Breast epithelium (tissue), 4 donors: ENCODE measurements at regions not wholly inside any gene's neighbourhood (a gene's known extent, or its start where the extent isn't known, plus 50 kb on each side); places are given as distances from the start of the nearest gene placed in this dataset.
"Not testable (repeated sequence)": the region's sequence is repeated elsewhere in the genome, so short reads cannot be mapped to it uniquely, and the experiment has no call there.

ENCODE experiments used
- DNase-seq, 2 donors: peaks; one replicate each; pipeline ENCODE4 v3.0.0-alpha.2; 2019; ENCODE audit warnings: low spot score in 2 of 2
- H3K27ac ChIP-seq, 2 donors: fragments of 200-600 bp; sonication (generic) in 1 of 2; one replicate each; pipeline ENCODE4 v1.5.1; 2016 to 2019; ENCODE audit warnings: mild to moderate bottlenecking in 1 of 2
- H3K27me3 ChIP-seq, 2 donors: fragments of 200-600 bp; sonication (generic) in 1 of 2; one replicate each; pipeline versions ENCODE4 v1.5.1 to v1.6.0; 2017 to 2019; ENCODE audit warnings: control low read depth in 1 of 2, mild to moderate bottlenecking in 1 of 2
- H3K36me3 ChIP-seq: fragments of 200-600 bp; one replicate; pipeline ENCODE4 v1.5.1; 2019
- H3K4me1 ChIP-seq, 2 donors: fragments of 200-600 bp; sonication (generic); one replicate each; pipeline ENCODE4 v1.5.1; 2016 to 2019; ENCODE audit warnings: control low read depth in 1 of 2
- H3K4me3 ChIP-seq, 3 donors: fragments of 200-600 bp; sonication (generic); 1 replicate in 2 of 3; 2 replicates in 1 of 3; pipeline ENCODE4 v1.5.1; 2016 to 2019; ENCODE audit warnings: mild to moderate bottlenecking in 3 of 3, moderate library complexity in 2 of 3
- H3K9me3 ChIP-seq, 2 donors: fragments of 200-600 bp; sonication (generic) in 1 of 2; one replicate each; pipeline ENCODE4 v1.5.1; 2016 to 2019; ENCODE audit warnings: control low read depth in 1 of 2
- POLR2A ChIP-seq: fragments of 450-650 bp; IDR thresholded peaks from one replicate; pipeline ENCODE4 v1.6.1; 2016; ENCODE audit warnings: antibody characterized with exemption, mild to moderate bottlenecking, moderate library complexity
- POLR2AphosphoS5 ChIP-seq, 3 donors: sonication (generic); formaldehyde crosslinking; IDR thresholded peaks; one replicate each; pipeline ENCODE4 v1.6.1; 2017; ENCODE audit warnings: antibody characterized with exemption in 3 of 3
- intact Hi-C: fragments of 100-400 bp; cut with DNase I; formaldehyde crosslinking; loops from one replicate; pipeline ENCODE4 v1.15.1; 2023; ENCODE audit warnings: low total_unique reads
- TF ChIP-seq, protein P1 (sequence below), 3 donors: fragments of 450-650 bp; IDR thresholded peaks; one replicate each; pipeline ENCODE4 v1.5.1; 2016 to 2017; ENCODE audit warnings: antibody characterized with exemption in 3 of 3, mild to moderate bottlenecking in 3 of 3, moderate library complexity in 3 of 3

DNA sequence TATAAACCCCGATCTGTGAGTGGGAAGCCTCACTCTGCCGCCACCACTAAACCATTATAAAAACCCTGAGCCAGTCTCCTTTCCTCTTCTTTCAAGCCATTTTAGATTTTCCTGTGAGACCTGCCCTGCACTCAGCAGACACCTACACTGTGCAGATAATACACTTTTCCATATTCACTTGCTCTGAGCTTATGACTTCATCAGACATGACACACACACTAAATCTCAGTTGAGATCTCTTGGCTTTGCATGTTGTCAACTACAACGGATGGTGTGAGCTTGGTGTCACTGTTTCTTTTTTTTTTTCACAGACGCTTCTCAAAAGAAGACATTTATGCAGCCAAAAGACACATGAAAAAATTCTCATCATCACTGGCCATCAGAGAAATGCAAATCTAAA is 814.3 kb downstream of the TMEM121 start:
- H3K4me1 ChIP-seq, H3K27ac ChIP-seq, DNase-seq, intact Hi-C loops, H3K27me3 ChIP-seq, H3K36me3 ChIP-seq, H3K4me3 ChIP-seq, H3K9me3 ChIP-seq: not testable (repeated sequence)

DNA sequence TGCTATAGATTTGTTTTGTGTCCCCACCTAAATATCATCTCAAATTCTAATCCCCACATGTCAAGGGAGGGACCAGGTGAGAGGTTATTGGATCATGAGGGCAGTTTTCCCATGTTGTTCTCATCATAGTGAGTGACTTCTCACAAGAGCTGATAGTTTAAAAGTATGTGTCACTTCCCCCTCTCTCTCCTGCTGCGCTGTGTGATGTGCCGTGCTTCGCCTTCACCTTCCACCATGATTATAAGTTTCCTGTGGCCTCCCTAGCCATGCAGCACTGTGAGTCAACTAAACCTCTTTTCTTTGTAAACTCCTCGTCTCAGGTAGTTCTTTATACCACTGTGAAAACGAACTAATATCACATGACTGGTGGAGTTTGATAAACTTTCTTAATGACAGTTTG is 814.8 kb downstream of the TMEM121 start:
- H3K27me3 ChIP-seq, H3K4me1 ChIP-seq, intact Hi-C loops, H3K4me3 ChIP-seq, H3K36me3 ChIP-seq, H3K27ac ChIP-seq, H3K9me3 ChIP-seq, DNase-seq: not testable (repeated sequence)

DNA sequence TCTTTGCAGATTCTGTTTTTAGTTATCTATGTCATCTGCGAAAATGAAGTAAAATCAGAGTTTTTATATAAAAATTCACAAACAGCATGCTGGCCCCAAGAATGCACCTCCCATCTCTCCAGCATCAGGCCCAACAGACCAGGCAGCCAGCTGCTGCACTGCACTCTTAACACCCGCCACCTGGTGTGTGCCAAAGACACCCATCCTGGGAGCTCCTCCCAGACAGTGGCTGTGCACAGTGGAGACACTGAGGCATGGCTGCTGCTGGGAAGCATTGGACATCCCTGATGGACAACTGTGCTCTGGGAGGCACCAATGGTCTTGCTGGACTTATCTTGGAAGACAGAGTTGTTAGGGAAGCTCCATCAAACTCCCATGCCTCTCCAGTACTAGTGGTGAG is 817.2 kb downstream of the TMEM121 start:
- no peak for TF ChIP-seq POLR2AphosphoS5 (IDR thresholded peaks at IDR 0.05)
- no peak for TF ChIP-seq POLR2A
- TF ChIP-seq, protein P1, sequence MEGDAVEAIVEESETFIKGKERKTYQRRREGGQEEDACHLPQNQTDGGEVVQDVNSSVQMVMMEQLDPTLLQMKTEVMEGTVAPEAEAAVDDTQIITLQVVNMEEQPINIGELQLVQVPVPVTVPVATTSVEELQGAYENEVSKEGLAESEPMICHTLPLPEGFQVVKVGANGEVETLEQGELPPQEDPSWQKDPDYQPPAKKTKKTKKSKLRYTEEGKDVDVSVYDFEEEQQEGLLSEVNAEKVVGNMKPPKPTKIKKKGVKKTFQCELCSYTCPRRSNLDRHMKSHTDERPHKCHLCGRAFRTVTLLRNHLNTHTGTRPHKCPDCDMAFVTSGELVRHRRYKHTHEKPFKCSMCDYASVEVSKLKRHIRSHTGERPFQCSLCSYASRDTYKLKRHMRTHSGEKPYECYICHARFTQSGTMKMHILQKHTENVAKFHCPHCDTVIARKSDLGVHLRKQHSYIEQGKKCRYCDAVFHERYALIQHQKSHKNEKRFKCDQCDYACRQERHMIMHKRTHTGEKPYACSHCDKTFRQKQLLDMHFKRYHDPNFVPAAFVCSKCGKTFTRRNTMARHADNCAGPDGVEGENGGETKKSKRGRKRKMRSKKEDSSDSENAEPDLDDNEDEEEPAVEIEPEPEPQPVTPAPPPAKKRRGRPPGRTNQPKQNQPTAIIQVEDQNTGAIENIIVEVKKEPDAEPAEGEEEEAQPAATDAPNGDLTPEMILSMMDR (IDR thresholded peaks at IDR 0.05): no peak
- no peak overlapping the region for H3K4me3 ChIP-seq
- DNase-seq: no peak
- no peaks in the 10 kb centered on the region for H3K4me1 ChIP-seq
- no peaks in the 10 kb centered on the region for H3K36me3 ChIP-seq
- no peak overlapping the region for H3K27ac ChIP-seq
- intact Hi-C loops: no loop called here
- H3K27me3 ChIP-seq: peaks cover 0 to 32% of the 10 kb centered on the region in 2 donors
- no peaks in the 10 kb centered on the region for H3K9me3 ChIP-seq

DNA sequence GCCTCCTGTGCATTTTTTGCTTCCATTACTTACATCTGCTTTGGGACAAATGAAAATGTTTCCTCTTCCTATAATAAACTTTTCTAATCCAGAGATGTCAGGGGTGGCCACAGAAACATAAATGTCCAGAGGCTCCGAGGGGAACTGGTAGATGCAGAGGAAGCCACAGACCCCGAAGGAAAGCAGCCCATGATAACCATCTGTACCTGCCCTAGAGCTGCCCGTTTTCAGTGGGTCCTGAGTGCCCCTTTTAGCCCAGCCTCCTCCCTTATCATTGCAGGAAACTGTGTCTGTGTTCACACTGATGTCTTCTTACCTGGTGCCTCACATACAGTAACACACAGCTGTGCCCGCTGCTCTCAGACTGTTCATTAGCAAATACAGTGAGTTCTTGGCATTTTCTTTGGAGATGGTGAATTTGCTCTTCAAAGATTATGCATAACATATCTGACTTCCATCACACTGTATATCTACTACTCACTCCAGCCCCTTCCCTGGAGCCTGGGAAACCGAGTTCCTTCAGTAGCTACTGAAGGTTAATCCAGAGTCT is 817.8 kb downstream of the TMEM121 start:
- H3K4me3 ChIP-seq, H3K4me1 ChIP-seq, intact Hi-C loops, DNase-seq, H3K36me3 ChIP-seq, H3K27ac ChIP-seq, H3K9me3 ChIP-seq: not testable (repeated sequence)
- peaks cover 0 to 36% of the 10 kb centered on the region in 2 donors for H3K27me3 ChIP-seq

DNA sequence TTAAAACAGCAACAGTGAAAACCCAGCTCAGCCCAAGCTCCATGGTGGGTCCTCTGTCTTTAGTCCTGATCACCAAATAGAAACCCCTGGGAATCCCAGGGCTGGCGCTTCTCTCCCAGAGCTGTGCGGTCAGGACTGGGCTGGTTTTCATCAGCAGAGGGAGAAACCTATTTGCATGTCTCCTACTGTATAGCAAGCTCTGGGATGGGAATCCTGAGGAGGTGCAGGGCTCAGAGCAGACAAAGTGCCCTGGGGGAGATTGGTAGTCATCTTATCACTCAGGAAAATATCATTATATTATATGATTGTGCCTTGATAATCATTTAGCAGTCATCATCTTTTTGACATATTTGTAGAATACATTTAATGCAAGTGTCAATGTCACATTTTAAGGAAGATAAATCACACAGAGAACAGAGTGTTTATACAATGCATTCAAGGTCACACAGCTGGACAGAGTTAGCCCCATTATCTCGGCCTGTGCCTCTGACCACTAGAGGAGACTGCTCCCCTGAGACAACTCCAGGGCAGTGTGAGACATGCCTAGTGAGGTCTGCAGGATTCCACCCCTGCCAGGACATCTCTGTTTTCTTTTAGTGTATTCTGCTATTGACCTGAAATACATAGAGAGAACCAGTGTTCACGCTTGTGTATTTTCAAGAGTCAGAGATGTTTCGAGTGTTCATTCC is 818.6 kb downstream of the TMEM121 start:
- H3K4me3 ChIP-seq, DNase-seq, H3K9me3 ChIP-seq, intact Hi-C loops, H3K4me1 ChIP-seq, H3K27ac ChIP-seq, H3K36me3 ChIP-seq: not testable (repeated sequence)
- peaks cover 0 to 36% of the 10 kb centered on the region in 2 donors for H3K27me3 ChIP-seq

DNA sequence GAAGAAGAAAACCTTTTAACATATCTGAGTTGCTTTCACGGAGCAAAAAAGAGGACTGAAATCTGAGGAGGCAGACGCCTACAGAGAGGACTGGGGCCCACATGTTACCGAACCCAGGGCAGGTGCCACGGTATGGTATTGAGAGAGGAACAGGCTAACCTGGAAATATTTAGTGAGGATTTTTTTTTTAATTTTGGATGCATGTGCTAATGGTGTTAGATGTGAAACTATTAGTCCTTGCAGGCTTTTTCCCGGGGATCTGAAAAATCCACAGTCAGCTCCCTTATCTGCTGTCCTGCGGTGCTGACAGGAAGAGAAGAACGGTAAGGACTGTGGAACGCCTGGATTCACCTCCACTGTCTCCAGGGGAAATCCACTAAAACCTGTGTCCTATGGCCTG is 819.7 kb downstream of the TMEM121 start:
- H3K9me3 ChIP-seq: no peaks in the 10 kb centered on the region
- H3K27ac ChIP-seq: no peak overlapping the region
- no peaks in the 10 kb centered on the region for H3K4me1 ChIP-seq
- intact Hi-C loops: no loop called here
- no peak for TF ChIP-seq POLR2AphosphoS5 (IDR thresholded peaks at IDR 0.05)
- TF ChIP-seq, protein P1 (IDR thresholded peaks at IDR 0.05): no peak
- no peak for TF ChIP-seq POLR2A
- no peak for DNase-seq
- peaks cover 0 to 36% of the 10 kb centered on the region in 2 donors for H3K27me3 ChIP-seq
- no peak overlapping the region for H3K4me3 ChIP-seq
- H3K36me3 ChIP-seq: no peaks in the 10 kb centered on the region

DNA sequence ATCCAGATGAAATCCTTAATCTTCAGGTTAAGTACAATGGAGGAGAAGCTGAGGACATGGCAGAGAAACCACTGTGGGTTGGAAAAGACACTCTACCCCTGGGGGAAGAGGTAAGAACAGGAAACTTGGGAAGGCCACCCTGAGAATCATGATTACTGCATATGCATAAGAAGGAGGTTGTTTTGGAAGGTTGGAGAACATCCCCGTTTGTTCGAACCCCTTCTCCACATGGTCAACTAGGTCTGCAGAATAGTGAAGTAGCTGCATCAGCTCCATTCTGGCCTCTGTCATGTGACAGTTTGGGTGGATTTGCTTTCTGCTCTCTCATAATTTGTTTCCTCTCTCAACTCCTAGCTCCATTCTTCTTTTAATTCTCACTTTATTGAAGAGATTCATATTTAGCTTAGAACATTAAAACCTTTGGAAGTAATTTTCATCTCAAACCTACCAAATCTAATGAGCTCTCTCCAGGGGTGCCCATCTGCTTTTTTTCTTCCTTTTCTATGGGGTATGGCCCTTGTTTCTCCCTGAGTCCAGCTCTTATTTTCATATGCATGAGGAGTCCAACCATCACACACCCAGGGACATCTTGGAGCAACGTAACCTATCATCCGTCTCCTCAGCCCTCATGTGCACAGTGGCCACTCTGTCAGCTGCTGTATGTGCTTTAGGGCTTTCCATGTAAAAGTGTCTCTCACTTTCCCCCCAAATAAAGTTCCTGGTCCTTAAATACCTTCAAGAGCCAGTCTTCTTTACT is 820.3 kb downstream of the TMEM121 start:
- Histone ChIP-seq H3K36me3 (no peaks in the 10 kb centered on the region), H3K4me1 (no peaks in the 10 kb centered on the region), H3K9me3 (no peaks in the 10 kb centered on the region), H3K4me3 (no peak overlapping the region), H3K27me3 (peaks cover 0 to 36% of the 10 kb centered on the region in 2 donors), H3K27ac (no peak overlapping the region)
- no peak for DNase-seq
- intact Hi-C loops: no loop called here
- TF ChIP-seq POLR2AphosphoS5 (IDR thresholded peaks at IDR 0.05): no peak
- TF ChIP-seq, protein P1 (IDR thresholded peaks at IDR 0.05): no peak
- no peak for TF ChIP-seq POLR2A
